Ammon's horn (tissue), 1 donor: ENCODE measurements at regions not wholly inside any gene's neighbourhood (a gene's known extent, or its start where the extent isn't known, plus 50 kb on each side); places are given as distances from the start of the nearest gene placed in this dataset.
A peak's percentile ranks its signal among the peaks of the same experiment; 100 is the strongest.
"Not testable (repeated sequence)": the region's sequence is repeated elsewhere in the genome, so short reads cannot be mapped to it uniquely, and the experiment has no call there.

Source experiments
- DNase-seq: peaks from one replicate; pipeline ENCODE4 v3.0.0-alpha.2; 2016; ENCODE audit warnings: low spot score

GRCh38 chr1:230556453-230556852 lies 85.8 kb upstream of the COG2 start:
- DNase-seq: no peak

- DNase-seq: no peak
These were observed 86.5 kb upstream of the COG2 start for GRCh38 chr1:230555814-230556213.

GRCh38 chr1:230552880-230553279 lies 89.4 kb upstream of the COG2 start:
- DNase-seq: no peak

GRCh38 chr1:230550945-230551344 lies 91.3 kb upstream of the COG2 start:
- DNase-seq: not testable (repeated sequence)

GRCh38 chr1:230550428-230550827 lies 91.9 kb upstream of the COG2 start:
- peak; percentile 35 for DNase-seq

- DNase-seq: no peak
These were observed 92.7 kb upstream of the COG2 start for GRCh38 chr1:230549625-230550024.

GRCh38 chr1:230548997-230549396 lies 93.3 kb upstream of the COG2 start:
- no peak for DNase-seq

GRCh38 chr1:230548357-230548756 lies 93.9 kb upstream of the COG2 start:
- DNase-seq: no peak

- DNase-seq: no peak
These were observed 97.1 kb upstream of the COG2 start for GRCh38 chr1:230545181-230545580.

- DNase-seq: no peak
These were observed 97.5 kb upstream of the COG2 start for GRCh38 chr1:230544758-230545157.

- no peak for DNase-seq
These were observed 99.2 kb upstream of the COG2 start for GRCh38 chr1:230543085-230543484.

GRCh38 chr1:230542681-230543080 lies 99.6 kb upstream of the COG2 start:
- DNase-seq: no peak

GRCh38 chr1:230542054-230542453 lies 100.2 kb upstream of the COG2 start:
- DNase-seq: no peak

- DNase-seq: no peak
These were observed 101.0 kb upstream of the COG2 start for GRCh38 chr1:230541306-230541705.

- DNase-seq: no peak
These were observed 101.7 kb upstream of the COG2 start for GRCh38 chr1:230540421-230541155.

GRCh38 chr1:230537456-230537855 lies 104.8 kb upstream of the COG2 start:
- no peak for DNase-seq

GRCh38 chr1:230536641-230537155 lies 105.6 kb upstream of the COG2 start:
- peak; percentile 49 for DNase-seq

GRCh38 chr1:230534224-230534623 lies 108.1 kb upstream of the COG2 start:
- DNase-seq: no peak

GRCh38 chr1:230531103-230531502 lies 105.0 kb upstream of the PGBD5 start:
- no peak for DNase-seq

- DNase-seq: no peak
These were observed 93.1 kb upstream of the PGBD5 start for GRCh38 chr1:230519246-230519645.

- DNase-seq: no peak
These were observed 92.4 kb upstream of the PGBD5 start for GRCh38 chr1:230518511-230518910.

- DNase-seq: peak; percentile 45
These were observed 91.7 kb upstream of the PGBD5 start for GRCh38 chr1:230517786-230518185.

GRCh38 chr1:230517326-230517725 lies 91.2 kb upstream of the PGBD5 start:
- no peak for DNase-seq

GRCh38 chr1:230516889-230517288 lies 90.8 kb upstream of the PGBD5 start:
- DNase-seq: no peak
